H1 (cell line): ENCODE measurements at regions not wholly inside any gene's neighbourhood (a gene's known extent, or its start where the extent isn't known, plus 50 kb on each side); places are given as distances from the start of the nearest gene placed in this dataset.

Experiments used
- CTCF ChIA-PET: fragments of 300-600 bp; sonication (Branson Sonifier 250); formaldehyde crosslinking; loops from one replicate; lab custom pipeline; 2021; ENCODE audit not compliant: partially characterized antibody; lab: Charles Lee
- POLR2A ChIA-PET: fragments of 300-600 bp; sonication (Branson Sonifier 250); formaldehyde crosslinking; loops from one replicate; lab custom pipeline; 2021; ENCODE audit warnings: inconsistent platforms; ENCODE audit not compliant: partially characterized antibody; lab: Charles Lee
- DNase-seq, 2 experiments: peaks; one replicate each; pipeline versions ENCODE4 v3.0.0 to v3.0.0-alpha.2; 2010 to 2022; ENCODE audit warnings: low spot score in 2 of 2, low read depth in 1 of 2, mixed read lengths in 1 of 2
- FAIRE-seq: peaks from 2 replicates; lab custom pipeline; 2011; peaks lifted over from hg19 to GRCh38; lab: Jason Lieb, UNC
- H2AFZ ChIP-seq: 2 replicates; pipeline ENCODE4 v1.8.1; 2012; ENCODE audit warnings: low read length, inconsistent platforms
- H2AK5ac ChIP-seq: 2 replicates; pipeline ENCODE4 v1.6.1; 2013; ENCODE audit warnings: low read depth, low read length
- H2BK120ac ChIP-seq: replicated peaks from 2 replicates; pipeline ENCODE3; 2013; ENCODE audit warnings: low read depth, low read length, inconsistent platforms
- H2BK12ac ChIP-seq: 2 replicates; pipeline ENCODE4 v1.6.1; 2013; ENCODE audit warnings: low read depth, low read length
- H2BK15ac ChIP-seq: 2 replicates; pipeline ENCODE4 v1.6.1; 2013; ENCODE audit warnings: low read length
- H2BK20ac ChIP-seq: 2 replicates; pipeline ENCODE4 v1.6.1; 2013; ENCODE audit warnings: low read length
- H2BK5ac ChIP-seq: 2 replicates; pipeline ENCODE4 v1.6.1; 2013; ENCODE audit warnings: low read depth, low read length
- H3K14ac ChIP-seq: 2 replicates; pipeline ENCODE4 v1.6.1; 2013; ENCODE audit warnings: inconsistent platforms; ENCODE audit not compliant: insufficient read length
- H3K18ac ChIP-seq: 2 replicates; pipeline ENCODE4 v1.6.1; 2013; ENCODE audit warnings: low read length; ENCODE audit errors: extremely low read depth
- H3K23ac ChIP-seq: 2 replicates; pipeline ENCODE4 v1.6.1; 2013; ENCODE audit warnings: inconsistent platforms; ENCODE audit not compliant: insufficient read length
- H3K23me2 ChIP-seq: 2 replicates; pipeline ENCODE4 v1.6.1; 2013; ENCODE audit warnings: low read depth, low read length
- H3K27ac ChIP-seq: 2 replicates; pipeline ENCODE4 v1.6.1; 2011; ENCODE audit warnings: low read depth, low read length, inconsistent platforms
- H3K27me3 ChIP-seq, 4 experiments: replicated peaks in 1 of 4; 1 replicate in 1 of 4; 2 replicates in 3 of 4; pipeline versions ENCODE4 v1.6.1 to v1.8.1; 2011 to 2013; ENCODE audit warnings: low read length in 3 of 4, mild to moderate bottlenecking in 3 of 4, inconsistent platforms in 2 of 4, mixed read lengths in 2 of 4, moderate library complexity in 1 of 4; ENCODE audit not compliant: control insufficient read depth in 3 of 4, insufficient read depth in 3 of 4; ENCODE audit errors: extremely low read depth in 1 of 4
- H3K36me3 ChIP-seq, 4 experiments: 2 replicates each; pipeline versions ENCODE4 v1.6.1 to v1.8.1; 2011 to 2013; ENCODE audit warnings: mild to moderate bottlenecking in 4 of 4, low read length in 3 of 4, moderate library complexity in 2 of 4, control low read depth in 1 of 4, inconsistent platforms in 1 of 4; ENCODE audit not compliant: insufficient read depth in 4 of 4, control insufficient read depth in 2 of 4
- H3K4ac ChIP-seq: replicated peaks from 2 replicates; pipeline ENCODE3; 2013; ENCODE audit warnings: low read length, low read depth, mixed read lengths, inconsistent platforms; ENCODE audit not compliant: insufficient read length
- H3K4me1 ChIP-seq, 4 experiments: replicated peaks in 1 of 4; 1 replicate in 1 of 4; 2 replicates in 3 of 4; pipeline versions ENCODE4 v1.6.1 to v1.8.1; 2011 to 2013; ENCODE audit warnings: low read length in 3 of 4, inconsistent platforms in 2 of 4, mixed read lengths in 1 of 4; ENCODE audit not compliant: insufficient read depth in 4 of 4, control insufficient read depth in 3 of 4
- H3K4me2 ChIP-seq, 2 experiments: 2 replicates each; pipeline versions ENCODE4 v1.6.1 to v1.8.1; 2011 to 2013; ENCODE audit warnings: low read depth in 2 of 2, low read length in 2 of 2, control low read depth in 1 of 2, inconsistent platforms in 1 of 2, mild to moderate bottlenecking in 1 of 2; ENCODE audit not compliant: insufficient read depth in 1 of 2
- H3K4me3 ChIP-seq, 4 experiments: fragments of 200-600, 300-600 bp in 1 of 4; sonication (generic), shearing (Covaris generic), sonication (Bioruptor Twin) in 1 of 4; 2 replicates each; pipeline versions ENCODE4 v1.5.1 to v1.8.1; 2011 to 2016; ENCODE audit warnings: low read length in 4 of 4, low read depth in 3 of 4, control low read depth in 2 of 4, inconsistent platforms in 2 of 4, mild to moderate bottlenecking in 2 of 4, mixed read lengths in 1 of 4, moderate library complexity in 1 of 4; ENCODE audit not compliant: insufficient read depth in 2 of 4; ENCODE audit errors: extremely low read depth in 1 of 4
- H3K56ac ChIP-seq: replicated peaks from 2 replicates; pipeline ENCODE3; 2013; ENCODE audit warnings: low read depth, mild to moderate bottlenecking, mixed read lengths, low read length, inconsistent platforms; ENCODE audit not compliant: insufficient read length
- H3K79me1 ChIP-seq: 2 replicates; pipeline ENCODE4 v1.6.1; 2013; ENCODE audit warnings: low read depth, low read length, control low read depth
- H3K79me2 ChIP-seq, 2 experiments: 2 replicates each; pipeline versions ENCODE4 v1.6.1 to v1.8.1; 2012 to 2013; ENCODE audit warnings: low read length in 2 of 2, mild to moderate bottlenecking in 2 of 2, inconsistent platforms in 1 of 2; ENCODE audit not compliant: insufficient read depth in 2 of 2, control insufficient read depth in 1 of 2
- H3K9ac ChIP-seq, 4 experiments: replicated peaks in 1 of 4; 1 replicate in 1 of 4; 2 replicates in 3 of 4; pipeline versions ENCODE4 v1.6.1 to v1.8.1; 2011 to 2013; ENCODE audit warnings: low read depth in 3 of 4, low read length in 3 of 4, control low read depth in 2 of 4, mild to moderate bottlenecking in 2 of 4, moderate library complexity in 2 of 4, inconsistent platforms in 1 of 4; ENCODE audit errors: extremely low read depth in 1 of 4
- H3K9me3 ChIP-seq, 2 experiments: 2 replicates each; pipeline versions ENCODE4 v1.6.1 to v1.8.1; 2012 to 2013; ENCODE audit warnings: mild to moderate bottlenecking in 2 of 2, moderate library complexity in 2 of 2, control low read depth in 1 of 2, inconsistent platforms in 1 of 2, low read depth in 1 of 2, low read length in 1 of 2, mixed read lengths in 1 of 2; ENCODE audit not compliant: insufficient read depth in 2 of 2
- H4K20me1 ChIP-seq, 2 experiments: replicated peaks in 1 of 2; 2 replicates each; pipeline versions ENCODE3 to v1.8.1; 2011 to 2013; ENCODE audit warnings: inconsistent platforms in 2 of 2, low read length in 2 of 2, mild to moderate bottlenecking in 1 of 2; ENCODE audit not compliant: insufficient read depth in 2 of 2, control insufficient read depth in 1 of 2
- H4K5ac ChIP-seq: 2 replicates; pipeline ENCODE4 v1.6.1; 2013; ENCODE audit warnings: low read length, low read depth, mixed read lengths, inconsistent platforms; ENCODE audit not compliant: insufficient read length
- H4K8ac ChIP-seq: 2 replicates; pipeline ENCODE4 v1.8.0; 2013; ENCODE audit warnings: mild to moderate bottlenecking, moderate library complexity, low read length, inconsistent platforms; ENCODE audit not compliant: insufficient read depth; ENCODE audit errors: extremely low read depth
- H4K91ac ChIP-seq: replicated peaks from 2 replicates; pipeline ENCODE3; 2013; ENCODE audit warnings: low read length, mixed read lengths, inconsistent platforms; ENCODE audit not compliant: insufficient read length
- ATF2 ChIP-seq: IDR thresholded peaks from 2 replicates; pipeline ENCODE4 v1.6.1; 2012; ENCODE audit warnings: low read length, inconsistent platforms
- CTCF ChIP-seq, 3 experiments: IDR thresholded peaks; 1 replicate in 2 of 3; 2 replicates in 1 of 3; pipeline versions ENCODE4 v1.5.1 to v1.6.1; 2011; ENCODE audit warnings: low read length in 3 of 3, mild to moderate bottlenecking in 3 of 3, inconsistent platforms in 2 of 3, low read depth in 1 of 3, moderate library complexity in 1 of 3; ENCODE audit not compliant: insufficient read depth in 1 of 3; ENCODE audit errors: control extremely low read depth in 1 of 3
- SIRT6 ChIP-seq: IDR thresholded peaks from one replicate; pipeline ENCODE4 v1.7.1; 2012; ENCODE audit warnings: low read length, inconsistent platforms
- SUZ12 ChIP-seq: fragments of 200-600 bp; sonication (generic); IDR thresholded peaks from 2 replicates; pipeline ENCODE4 v1.6.1; 2012; ENCODE audit warnings: mild to moderate bottlenecking, inconsistent platforms, low read length, moderate library complexity, mixed read lengths
- USF2 ChIP-seq: IDR thresholded peaks from 2 replicates; pipeline ENCODE4 v1.6.1; 2011; ENCODE audit warnings: low read length, improper control_type of control experiment
- WGBS, 2 experiments: shearing (Covaris generic) in 1 of 2; methylation state at CpG; one replicate each; pipeline versions ENCODE4 v1.1.6 to v1.1.7; 2013 to 2015; ENCODE audit warnings: low lambda C conversion rate in 2 of 2, mixed read lengths in 2 of 2, inconsistent platforms in 1 of 2, low coverage in 1 of 2, missing lambda C conversion rate in 1 of 2; ENCODE audit not compliant: insufficient replicate concordance in 2 of 2, insufficient coverage in 1 of 2, insufficient read length in 1 of 2; ENCODE audit errors: extremely low coverage in 1 of 2, missing lambda C conversion rate in 1 of 2; 5-methylcytosine and 5-hydroxymethylcytosine counted together

GRCh38 chr20:24742436-24742835 is 206.6 kb upstream of the CST7 start:
- DNase-seq (no peak), FAIRE-seq (no peak)
- no peak for TF ChIP-seq USF2
- TF ChIP-seq CTCF (IDR thresholded peaks at IDR 0.05; ENCODE audit: control extremely low read depth in 1 of 3, insufficient read depth in 1 of 3, low read depth in 1 of 3, low read length in 3 of 3): no peak
- no peak for TF ChIP-seq SUZ12
- TF ChIP-seq ATF2: no peak
- no peak for TF ChIP-seq SIRT6
- H2BK20ac ChIP-seq: no peak overlapping the region
- H3K9me3 ChIP-seq: no peaks in the 10 kb centered on the region
- POLR2A ChIA-PET: no interaction called here
- no peak overlapping the region for H3K9ac ChIP-seq
- H4K91ac ChIP-seq: no peak overlapping the region
- H3K27me3 ChIP-seq: no peaks in the 10 kb centered on the region
- no peak overlapping the region for H2BK5ac ChIP-seq
- no peak overlapping the region for H3K14ac ChIP-seq
- no peak overlapping the region for H4K8ac ChIP-seq
- H2BK12ac ChIP-seq: no peak overlapping the region
- no peaks in the 10 kb centered on the region for H4K20me1 ChIP-seq
- H3K4me3 ChIP-seq: no peak overlapping the region
- no peak overlapping the region for H3K23ac ChIP-seq
- CTCF ChIA-PET: no interaction called here
- H3K79me2 ChIP-seq: no peaks in the 10 kb centered on the region
- no peak overlapping the region for H2AFZ ChIP-seq
- no peak overlapping the region for H4K5ac ChIP-seq
- no peak overlapping the region for H3K18ac ChIP-seq
- no peak overlapping the region for H2BK120ac ChIP-seq
- H3K4me2 ChIP-seq: no peak overlapping the region
- H3K79me1 ChIP-seq: no peaks in the 10 kb centered on the region
- WGBS, 2 experiments: 91% methylated on average over 6 of the region's 7 CpGs; no CpG with 5 or more reads in 1 of the 2 experiments
- peaks cover 0 to 22% (median 5%) of the 10 kb centered on the region in 4 experiments; a peak in 3 of 7 replicates for H3K4me1 ChIP-seq
- H3K4ac ChIP-seq: no peak overlapping the region
- H3K36me3 ChIP-seq: no peaks in the 10 kb centered on the region
- no peak overlapping the region for H2BK15ac ChIP-seq
- H3K56ac ChIP-seq: no peak overlapping the region
- no peaks in the 10 kb centered on the region for H3K23me2 ChIP-seq
- no peak overlapping the region for H3K27ac ChIP-seq
- H2AK5ac ChIP-seq: no peak overlapping the region
